TTC549 (cell line): ENCODE measurements at regions not wholly inside any gene's neighbourhood (a gene's known extent, or its start where the extent isn't known, plus 50 kb on each side); places are given as distances from the start of the nearest gene placed in this dataset.

Experiments used
- FAIRE-seq: peaks from 2 replicates; lab custom pipeline; 2012; peaks lifted over from hg19 to GRCh38; lab: Jason Lieb, UNC

DNA sequence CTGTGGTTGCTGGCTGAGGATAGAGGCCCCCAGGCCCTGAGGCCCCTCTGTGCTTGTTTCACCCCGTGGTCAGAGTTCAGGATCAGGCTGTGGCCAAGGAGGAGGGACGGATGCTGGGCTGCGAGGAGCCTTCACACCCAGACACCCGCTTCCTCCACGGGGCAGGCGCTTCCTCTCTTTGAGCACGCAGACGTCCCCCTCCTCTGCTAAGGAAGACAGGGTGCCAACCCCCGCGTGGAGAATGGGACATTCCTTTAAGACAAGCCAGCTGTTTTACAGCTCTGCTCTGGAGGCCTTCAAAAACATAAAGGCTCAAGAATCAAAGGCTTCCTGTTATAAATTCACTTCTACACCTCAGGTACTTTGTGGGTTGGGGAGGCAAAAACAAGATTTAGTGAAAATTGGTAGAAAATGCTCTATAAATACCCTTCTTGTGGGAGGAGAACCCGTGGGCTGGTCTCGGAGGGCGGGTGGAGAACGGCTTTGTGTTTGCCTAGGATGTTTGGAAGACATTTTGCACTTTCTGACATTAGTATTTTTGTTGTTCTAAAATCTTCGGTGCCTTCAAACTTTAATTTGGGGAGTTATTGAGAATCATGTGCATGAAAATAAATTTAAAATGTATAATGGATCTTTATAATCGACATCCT lies 60.8 kb upstream of the FOXF1 start:
- FAIRE-seq: no peak

DNA sequence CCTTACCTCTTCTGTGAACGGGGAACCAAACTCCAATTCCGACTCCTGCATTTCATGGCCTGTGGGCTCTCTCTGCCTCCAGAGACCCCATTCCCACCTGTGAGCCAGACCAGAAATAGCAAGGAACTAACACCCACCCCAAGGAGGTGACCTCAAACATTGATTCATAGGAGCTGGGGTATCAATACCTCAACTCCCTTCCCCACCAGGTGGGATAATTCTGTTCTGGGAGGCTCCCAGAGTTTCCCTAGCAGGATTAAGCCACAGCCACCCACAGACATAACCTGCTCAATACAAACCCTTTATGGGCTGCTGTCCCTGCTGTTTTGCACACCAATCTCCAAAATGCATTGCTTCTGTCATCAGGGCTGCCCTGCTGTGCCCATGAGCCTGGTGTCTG lies 59.6 kb upstream of the FOXF1 start:
- no peak for FAIRE-seq

DNA sequence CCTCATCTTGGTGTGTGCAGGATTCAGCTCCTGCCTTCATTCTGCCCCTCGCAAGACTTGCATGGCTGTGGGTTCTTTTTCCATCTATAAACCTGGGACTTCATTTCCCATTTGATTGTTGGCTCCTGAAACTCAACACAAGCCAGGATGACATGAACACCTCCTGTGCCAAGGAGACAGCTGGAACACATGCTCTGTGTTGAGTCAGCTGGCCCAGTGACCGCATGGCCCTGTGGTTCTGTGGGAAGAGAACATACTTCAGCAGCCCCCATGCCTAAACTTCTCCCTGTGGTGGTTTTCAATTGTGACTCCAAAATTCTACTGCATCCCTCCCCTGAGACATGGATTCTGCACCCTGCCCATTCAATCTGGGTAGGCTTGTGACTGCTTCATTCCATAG lies 57.9 kb upstream of the FOXF1 start:
- FAIRE-seq: no peak

DNA sequence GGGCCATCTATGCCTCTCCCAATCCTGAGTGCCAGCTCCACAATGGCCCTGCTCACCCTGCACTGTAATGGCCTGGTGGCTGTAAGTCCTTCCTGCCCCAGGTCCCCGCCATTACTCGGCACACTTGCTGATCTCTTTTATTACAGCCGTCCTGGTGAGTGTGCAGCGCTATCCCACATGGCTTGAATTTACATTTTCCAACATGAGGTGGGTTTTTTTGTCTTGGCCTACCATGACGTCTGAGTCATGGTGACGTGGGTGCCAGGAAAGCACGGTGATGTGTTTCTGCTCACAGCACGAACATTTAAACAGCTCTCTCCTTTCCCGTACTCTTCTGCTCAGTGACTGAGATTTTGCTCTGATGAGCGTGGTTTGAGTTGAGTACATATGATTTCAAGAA lies 55.2 kb upstream of the FOXF1 start:
- FAIRE-seq: no peak

DNA sequence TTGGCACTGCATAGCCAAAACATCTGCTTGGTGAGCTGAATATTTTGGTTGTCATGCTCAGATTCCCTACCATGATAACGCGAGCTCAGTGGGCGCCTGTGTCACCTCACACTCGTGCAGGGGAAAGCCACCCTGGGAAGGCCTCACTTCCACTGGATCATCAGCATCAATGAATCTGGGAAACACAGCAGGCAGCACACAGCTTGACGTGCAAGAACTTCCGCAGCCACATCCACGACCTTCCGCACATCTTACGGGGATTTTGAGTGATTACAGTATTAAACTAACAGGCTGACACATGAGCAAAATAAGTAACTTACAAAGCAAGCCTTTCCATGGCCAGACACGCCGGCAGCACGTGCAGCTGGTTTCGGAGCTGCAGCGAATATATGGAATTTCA lies 54.7 kb upstream of the FOXF1 start:
- FAIRE-seq: no peak

DNA sequence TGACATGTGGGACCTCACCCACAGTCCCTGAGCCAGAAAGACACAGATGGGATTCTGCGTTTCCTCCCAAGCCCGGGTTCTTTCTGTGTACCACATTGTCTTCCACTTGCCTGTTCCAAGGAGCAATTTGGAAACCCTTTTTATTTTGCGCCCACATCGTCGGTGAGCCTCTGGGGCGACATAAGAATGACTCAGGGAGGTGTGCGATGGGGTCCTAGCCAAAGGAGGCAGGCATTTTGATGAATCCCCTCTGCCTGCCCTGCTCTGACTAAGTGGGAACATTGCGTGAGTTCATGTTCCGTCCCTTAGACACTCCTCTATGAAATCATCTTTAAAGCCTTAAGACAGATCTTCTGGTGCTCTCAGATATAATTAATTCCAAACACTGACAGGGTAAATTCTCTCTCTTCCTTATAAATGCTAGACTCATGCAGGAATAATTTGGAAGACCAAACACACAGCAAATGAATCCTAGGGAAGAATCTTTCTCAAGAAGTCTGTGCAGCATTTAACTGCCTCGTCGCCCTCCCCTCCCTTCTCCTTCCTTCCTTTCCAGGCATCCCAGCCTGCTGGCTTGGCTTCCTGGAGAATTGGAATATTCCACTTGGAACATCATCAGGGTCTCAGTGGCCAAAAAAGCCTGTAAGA lies 52.7 kb upstream of the FOXF1 start:
- no peak for FAIRE-seq

DNA sequence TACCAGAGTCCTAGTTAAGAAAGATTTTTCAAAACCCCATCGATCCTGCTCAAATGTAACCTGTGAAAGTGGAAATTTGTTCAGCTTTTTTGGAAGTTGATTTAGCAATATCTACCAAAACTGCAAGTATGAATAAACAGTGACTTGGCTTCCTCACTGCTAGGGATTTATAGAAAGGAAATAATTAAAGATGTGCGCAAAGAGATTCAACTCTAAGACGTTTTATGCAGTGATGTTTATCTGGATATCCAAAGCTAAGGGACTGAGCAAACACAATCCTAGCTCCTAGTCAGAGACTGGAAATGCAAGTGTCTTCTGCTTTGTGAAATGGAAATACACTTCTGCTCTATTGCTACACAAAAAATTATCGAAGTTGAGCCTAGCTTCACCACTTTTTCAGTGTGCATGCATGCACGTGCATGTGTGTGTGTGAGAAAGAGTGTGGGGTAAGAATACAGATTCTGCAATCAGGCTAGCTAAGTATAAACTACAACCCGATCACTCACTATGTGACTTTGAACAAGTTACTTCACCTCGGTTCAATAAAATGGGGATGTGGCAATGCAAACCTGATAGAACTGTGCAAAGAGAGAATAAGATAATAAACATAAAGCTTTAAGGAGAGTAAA lies 52.1 kb upstream of the FOXF1 start:
- no peak for FAIRE-seq

DNA sequence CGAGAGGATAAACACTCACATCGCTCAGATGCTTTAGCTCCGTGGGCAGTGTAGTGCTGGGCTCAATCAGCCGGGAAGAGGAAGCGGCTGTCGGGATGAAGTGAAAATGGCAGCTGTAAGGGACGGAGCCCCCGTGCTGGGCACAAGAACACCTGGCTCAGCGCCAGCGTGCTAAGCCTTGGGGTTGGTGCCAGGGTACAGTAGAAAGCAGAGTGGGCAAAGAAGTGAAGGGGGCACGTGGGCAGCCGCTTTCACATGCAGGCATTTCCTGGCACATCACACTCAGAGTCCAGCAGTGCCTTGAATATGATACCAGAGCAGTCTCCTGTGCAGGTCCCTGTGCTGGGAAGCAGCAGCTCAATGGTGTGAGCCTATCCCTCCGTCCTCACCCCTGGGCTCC lies 51.1 kb upstream of the FOXF1 start:
- no peak for FAIRE-seq
